T-helper 2 cell (primary cell): ENCODE measurements at regions not wholly inside any gene's neighbourhood (a gene's known extent, or its start where the extent isn't known, plus 50 kb on each side); places are given as distances from the start of the nearest gene placed in this dataset.
"Not testable (repeated sequence)": the region's sequence is repeated elsewhere in the genome, so short reads cannot be mapped to it uniquely, and the experiment has no call there.

ENCODE experiments used
- DNase-seq, 5 experiments: peaks; one replicate each; pipeline versions ENCODE4 v3.0.0 to v3.0.0-alpha.2; 2012 to 2022

DNA sequence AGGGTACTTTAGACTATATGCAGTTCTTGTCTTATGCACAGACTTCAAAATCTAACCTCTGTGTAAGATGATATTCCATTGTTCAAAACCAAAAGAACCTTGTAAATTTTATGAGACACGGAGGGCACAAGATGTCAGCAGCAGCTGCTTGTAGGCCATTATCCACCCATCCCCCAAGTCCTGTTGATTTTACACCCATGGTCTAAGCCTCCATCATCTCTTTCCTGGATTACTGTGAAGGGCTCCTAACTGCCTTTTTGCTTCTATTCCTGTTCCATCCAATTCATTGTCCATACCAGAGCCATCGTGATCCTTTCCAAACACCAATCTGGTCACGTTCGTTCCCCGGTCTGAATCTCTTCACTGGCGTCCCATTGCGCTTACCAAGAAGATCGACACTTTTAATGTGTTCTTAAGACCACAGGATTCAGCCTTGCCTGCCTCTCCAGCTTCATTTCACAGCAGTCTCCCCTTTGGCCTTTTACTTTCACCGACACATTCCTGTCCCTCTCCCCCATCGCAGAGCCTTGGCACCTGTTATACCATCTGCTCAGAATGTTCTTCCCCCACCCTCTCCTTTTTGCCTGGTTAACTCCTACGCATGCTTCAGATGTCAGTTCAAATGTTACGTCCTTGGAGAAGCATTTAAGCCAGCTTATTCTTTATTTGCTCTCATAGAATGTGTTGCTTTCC, 107.3 kb upstream of the POU3F1 start:
- DNase-seq = no peak

DNA sequence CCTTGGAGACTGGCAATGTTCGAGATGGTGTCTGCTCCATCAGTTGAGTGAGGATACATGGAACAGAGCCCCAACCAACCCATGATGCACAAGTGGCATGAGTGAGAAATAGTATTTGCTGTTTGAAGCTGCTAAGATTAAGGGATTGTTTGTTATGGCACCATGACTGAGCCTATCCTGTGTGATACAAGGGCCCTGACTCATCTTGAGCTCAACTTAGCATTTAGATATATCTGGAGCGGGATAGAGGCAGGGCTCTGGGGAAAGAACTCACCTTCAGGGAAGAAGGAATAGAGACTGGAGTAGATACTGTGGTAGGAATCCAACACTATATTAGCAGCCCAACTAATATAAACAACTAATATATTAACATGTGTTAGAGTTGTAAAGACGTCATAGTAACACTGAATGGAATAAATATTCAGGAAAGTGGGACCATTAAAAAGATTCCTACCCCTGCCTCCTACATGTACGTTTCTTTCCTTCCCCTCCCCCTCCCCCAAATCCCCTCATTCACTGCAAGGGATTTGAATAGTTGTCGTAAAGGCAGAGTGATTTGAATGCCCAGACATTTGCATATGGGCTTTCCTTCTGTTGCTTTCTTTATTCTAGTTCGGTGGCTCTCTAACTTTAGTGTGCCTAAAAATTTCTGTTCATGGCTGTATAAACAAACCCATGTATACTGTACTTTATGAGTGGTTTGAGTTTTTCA, 106.6 kb upstream of the POU3F1 start:
- no peak for DNase-seq

DNA sequence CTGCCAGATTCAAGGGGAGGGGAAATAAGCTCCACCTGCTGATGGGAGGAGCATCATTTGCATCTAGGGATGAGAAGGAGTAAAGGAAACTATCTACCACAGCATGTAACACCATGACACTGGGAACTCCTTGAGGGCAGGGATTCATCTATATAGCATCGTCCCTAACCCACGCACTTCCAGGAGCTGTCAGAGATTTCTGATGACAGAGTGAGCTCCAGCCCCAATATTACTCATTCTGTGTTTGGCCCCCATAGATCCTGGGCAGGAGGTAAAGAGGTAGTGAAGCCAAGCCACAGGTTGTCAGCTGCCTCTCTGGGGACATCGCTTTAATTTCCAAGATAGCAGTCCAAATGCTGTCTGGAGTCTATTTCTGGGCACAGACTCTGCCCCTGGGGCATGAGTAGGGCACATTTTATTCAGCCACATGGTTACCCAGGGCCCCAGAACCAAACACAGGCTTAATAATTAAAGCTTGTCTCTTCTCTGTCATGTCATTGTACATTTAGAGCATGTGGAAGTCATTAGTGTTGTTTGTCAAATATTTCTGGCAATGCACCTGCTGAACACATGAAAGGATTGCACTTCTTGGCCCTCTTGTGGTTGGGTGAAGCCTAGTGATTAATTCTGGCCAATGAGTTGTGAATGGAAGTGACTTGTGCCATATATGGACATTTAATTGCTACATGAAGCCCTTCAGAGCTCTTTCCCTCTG, 105.9 kb upstream of the POU3F1 start:
- peak in 1 of 5 experiments; percentile 3 for DNase-seq

DNA sequence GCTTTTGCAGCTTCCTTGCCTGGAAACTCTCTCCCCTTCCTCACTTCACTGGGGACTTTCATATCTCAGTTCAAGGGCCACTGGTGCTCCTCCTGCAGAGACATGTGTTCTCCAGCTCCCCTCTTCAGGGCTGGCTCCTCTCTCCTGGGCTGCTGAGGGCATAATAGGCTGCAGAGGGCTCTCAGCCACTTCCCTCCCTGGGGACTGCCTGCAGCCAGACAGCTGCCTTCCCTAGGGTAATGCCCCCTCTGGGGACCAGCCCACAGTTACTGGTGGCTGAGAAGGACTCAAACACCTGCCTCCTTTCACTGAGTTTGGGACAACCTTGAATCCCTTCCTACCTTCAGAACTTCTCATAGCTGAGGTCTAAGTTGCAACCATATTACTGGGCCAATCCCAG, 104.8 kb upstream of the POU3F1 start:
- DNase-seq = no peak

DNA sequence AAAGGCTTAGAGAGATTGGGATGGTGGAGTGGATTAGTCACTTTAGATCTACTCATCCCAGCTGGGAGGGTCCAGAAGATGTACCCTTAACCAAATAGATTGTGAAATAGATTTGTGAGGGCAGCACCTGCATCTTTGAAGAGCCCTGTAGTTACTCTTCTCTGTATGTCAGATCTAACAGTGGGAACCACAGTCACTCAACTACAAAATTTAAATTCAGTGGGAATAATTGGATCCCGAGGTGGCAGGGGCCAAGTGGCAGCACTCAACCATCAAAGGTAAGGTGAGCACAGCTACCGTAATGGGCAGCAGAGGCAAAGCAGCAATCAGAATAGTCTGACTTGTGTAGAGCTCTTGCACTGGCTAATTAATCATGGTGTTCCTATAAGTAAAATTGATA, 99.5 kb upstream of the POU3F1 start:
- DNase-seq = not testable (repeated sequence)

DNA sequence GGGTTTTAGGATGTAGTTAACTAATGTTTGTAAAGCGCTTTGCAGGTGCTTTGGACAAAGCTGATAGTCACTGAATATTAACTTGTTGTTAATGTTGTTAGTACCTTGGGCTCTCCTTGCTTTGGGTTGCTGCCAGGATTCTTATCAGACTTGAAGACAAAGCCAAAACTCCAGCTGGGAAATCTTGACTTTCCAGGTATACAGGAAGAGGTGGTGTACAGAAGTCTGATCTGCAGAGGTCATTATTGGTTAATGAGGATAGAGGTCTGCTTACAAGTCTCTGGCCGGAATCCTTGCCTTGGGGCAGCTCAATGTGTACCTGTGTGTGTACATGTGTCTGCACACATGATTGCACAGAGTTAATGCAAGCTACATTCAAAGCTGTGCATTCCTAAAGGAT, 96.0 kb upstream of the POU3F1 start:
- DNase-seq = no peak

DNA sequence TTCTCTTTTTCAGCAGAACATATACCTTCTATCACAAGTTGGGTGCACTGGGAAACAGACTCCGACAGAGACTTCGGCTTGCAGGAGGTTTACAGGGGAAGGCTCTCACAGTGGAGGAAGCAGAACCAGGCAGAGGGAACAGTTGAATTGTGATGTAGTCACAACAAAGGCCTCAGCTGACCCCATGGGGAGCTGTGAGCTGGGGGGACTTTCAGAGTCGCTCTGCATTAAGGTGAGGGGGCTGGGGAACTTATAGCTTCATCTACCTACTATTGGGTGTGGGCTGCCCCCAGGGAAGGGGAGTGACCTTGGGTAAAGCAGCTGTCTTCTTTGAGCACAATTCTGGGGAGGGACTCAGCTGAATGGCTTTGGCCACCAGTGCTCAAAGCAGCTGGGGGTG, 94.9 kb upstream of the POU3F1 start:
- no peak for DNase-seq

DNA sequence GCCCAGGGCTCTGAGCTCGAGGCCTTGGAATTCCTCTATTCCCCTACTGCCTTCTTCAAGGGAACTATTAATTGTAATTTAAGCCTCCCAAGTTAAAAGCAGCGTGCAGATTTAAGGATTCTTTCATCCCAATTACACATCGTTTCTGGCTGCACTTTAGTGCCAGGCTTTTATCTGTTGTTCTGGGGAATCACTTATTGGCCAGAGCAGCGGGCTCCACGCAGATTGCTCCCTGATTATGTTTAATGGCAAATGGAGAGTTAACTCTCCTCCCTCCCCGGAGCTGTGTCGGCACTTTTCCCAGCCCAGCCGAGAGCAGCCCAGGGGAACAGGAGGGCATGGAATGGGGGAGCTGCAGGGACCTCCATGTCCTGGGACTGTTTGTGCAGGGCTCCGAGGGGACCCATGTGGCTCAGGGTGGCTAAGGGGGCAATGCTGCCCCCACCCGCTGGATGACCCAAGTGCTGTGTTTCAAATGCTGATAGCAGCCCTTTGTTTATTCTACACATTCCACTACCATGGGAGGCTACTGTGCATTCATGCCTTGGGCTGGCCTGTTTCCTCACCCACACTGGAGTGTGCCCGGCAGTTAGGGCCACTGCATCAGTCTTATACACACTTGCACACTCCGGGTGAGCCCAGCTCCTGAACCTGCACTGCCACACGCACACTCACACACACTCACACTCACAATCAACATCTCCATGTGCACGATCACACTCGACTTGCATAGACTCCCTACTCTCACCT, 93.3 kb upstream of the POU3F1 start:
- DNase-seq = no peak

DNA sequence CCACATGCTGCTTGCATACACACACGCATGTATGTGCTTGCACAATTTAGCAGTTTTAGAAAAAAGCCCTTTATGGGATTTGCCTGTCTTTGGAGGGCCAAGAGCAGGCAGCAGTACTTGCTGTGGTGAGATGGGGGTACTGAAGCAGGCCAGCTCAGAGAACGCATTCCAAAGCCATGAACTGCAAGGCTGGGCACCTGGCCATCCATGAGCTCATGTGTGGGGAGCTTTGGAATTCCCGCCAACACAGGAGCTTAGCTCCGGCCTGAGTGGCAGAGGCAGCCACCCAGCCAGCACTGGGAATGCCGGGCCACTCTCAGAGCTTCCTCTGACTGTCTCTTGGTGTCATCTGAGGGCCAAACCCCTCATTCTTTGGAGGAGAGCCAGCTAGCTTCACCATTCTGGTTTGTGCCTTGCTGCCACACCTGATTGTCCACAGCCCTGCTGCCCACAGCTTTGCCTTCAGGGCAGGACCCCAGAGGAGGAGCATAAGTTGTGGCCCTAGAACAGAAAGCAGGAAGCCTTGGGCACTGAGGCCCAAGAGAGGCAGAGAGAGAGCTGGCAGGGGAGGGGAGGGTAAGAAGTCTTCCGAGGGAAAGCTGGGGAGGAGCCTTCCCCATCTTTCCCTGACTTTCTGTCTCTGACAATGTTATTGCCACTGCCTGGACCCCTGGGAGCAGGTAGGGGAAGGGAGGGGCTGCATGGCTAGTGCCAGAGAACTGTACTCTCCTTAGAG, 92.1 kb upstream of the POU3F1 start:
- DNase-seq = no peak

DNA sequence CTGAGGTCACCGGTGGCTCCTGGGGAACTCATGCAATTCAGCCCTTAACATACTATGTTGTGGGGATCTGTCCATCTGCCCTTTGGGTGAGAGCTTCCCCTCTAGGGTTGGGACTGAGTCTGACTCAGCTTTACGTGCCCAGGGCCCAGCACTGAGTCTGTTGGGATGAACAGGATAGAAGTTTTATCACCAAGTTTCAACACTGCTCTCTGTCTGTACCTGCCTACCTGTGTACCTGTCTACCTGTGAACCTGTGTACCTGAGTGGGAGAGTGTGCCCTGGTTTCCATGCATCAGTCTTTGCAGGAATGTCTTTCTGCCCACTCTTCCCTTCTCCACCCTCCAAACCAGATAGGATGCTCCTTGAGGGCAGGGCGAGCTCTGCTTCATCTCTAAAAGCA, 90.6 kb upstream of the POU3F1 start:
- DNase-seq = no peak

DNA sequence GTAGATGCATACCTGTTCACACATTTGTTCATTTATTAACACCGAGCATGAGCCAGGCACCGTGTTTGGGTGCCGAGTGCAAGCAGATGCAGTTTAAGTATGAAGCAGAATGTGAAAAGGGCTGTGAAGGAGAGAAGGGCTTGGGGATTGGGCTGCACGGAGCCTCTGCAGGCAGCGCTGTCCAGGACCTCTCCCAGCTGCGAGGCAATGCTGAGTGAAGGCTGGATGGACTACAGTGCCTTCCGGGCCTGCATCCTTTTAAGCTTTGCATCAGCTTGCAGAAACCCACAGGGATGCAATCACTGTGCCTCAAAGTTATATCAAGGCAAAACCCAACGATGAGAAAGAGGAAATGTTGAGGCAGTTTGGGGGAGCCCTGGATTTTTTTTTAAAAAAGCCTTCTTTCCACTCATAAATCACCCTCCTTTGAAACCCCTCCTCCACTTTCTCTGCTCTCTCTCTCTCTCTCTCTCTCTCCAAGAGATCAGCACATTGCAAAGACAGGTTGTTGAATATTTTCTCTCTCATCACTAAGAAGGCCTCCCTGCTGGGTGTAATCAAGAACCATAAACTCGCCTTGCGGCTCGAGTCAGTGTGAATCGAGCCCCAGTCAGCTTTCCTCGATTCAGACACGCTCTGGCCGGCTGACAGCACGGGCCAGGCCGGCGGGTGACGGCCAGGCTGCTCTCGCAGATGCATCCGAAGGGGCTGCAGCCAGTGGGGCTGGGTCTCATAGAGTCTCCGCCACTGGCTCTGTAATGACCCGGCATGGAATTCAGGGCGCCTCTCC, 89.2 kb upstream of the POU3F1 start:
- no peak for DNase-seq

DNA sequence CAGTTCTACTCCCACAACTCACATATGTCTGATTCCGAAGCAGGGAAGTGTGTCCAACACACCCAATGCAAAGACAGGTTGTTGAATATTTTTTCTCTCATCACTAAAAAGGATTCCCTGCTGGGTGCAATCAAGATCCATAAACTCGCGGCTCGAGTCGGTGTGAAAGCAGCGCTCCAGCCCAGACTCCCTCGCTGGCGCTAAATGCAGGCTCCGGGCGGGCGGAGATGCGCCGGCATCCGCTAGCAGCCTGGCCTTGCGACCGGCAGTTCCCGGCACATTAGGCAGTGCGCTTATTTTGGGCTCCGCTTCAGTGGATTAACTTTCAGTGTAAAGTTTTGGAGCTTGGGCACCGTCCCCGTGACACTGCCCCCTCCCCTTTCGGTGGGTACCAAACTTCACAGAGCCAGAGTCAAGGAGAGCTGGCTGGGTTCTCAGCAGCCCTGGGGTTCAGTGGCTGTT, 87.7 kb upstream of the POU3F1 start:
- DNase-seq = no peak

DNA sequence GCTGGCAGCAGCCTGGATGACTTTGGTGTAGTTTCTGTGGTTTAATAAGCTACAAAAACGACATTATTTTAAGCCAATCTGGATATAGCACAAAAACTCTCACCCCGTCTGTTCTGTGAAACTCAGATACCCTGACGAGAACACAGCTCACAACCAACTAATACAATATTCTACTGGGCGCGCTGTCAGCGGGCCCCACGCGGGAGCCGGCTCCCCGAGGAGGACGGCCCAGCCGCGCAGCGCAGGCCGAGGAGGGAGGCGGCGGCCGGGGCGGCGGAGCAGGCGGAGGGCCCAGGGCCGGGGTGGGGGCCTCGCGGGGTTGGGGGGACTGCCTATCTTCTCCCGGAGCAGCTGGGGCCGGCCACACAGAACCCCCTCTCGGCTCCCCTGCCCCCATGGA, 87.2 kb upstream of the POU3F1 start:
- DNase-seq = no peak

DNA sequence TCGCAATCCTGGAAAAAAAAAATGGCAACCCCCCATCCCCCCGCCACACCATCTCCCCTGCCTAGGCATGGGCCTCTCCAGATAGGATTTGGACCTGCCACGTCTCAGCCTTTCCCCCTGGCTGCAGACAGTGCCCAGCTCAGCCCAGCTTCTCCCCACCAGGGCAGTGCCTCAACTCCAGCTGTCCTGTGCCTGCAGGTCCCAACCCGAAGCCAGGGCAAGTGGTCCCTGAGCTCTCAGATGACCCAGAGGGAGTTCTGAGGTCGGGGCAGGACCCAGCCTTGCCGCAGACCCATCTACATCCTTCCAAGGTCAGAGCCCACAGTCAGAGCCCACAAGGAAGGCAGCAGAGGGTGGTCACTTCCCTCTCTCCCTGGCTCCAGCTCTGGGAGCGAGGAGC, 86.7 kb upstream of the POU3F1 start:
- no peak for DNase-seq

DNA sequence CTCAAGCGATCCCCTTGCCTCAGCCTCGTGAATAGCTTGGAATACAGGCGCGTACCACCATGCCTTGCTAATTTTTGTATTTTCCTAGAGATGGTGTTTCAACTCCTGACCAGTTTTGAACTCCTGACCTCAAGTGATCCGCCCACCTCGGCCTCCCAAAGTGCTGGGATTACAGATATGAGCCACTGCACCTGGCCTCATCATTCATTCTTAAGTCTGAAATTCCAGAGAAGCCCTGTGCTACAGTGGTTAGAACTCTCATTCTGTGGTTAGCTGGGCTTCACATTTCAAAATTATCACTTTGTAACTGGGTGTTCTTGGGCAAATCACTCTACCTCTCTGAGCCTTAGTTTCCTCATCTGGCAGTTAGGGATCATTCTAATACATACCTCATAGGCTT, 86.1 kb upstream of the POU3F1 start:
- no peak for DNase-seq

DNA sequence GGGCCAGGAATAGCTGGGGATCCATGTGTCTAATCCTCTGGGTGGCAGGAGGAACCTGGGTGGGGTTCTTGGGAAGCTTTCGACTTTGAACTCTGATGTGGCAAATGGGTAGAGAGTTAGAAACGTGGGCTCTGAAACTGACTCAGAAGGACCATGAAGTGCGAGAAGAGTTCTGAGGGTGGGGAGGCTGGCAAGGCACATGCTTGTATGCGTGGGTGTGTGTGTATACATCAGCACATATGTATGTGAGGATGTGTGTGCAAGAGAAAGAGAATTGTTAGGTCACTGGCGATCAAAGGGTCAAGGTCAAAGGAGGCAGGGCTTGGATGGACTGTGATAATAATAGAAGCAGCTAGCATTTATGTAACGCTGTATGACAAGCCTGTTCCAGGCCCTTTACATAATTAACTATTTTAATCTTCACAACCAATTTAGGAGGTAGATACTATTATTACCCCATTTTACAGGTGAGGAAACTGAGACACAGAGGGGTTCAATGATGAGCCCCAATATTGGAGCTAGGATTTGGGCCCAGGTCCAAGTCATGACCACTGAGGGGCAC, 84.5 kb upstream of the POU3F1 start:
- DNase-seq = no peak

DNA sequence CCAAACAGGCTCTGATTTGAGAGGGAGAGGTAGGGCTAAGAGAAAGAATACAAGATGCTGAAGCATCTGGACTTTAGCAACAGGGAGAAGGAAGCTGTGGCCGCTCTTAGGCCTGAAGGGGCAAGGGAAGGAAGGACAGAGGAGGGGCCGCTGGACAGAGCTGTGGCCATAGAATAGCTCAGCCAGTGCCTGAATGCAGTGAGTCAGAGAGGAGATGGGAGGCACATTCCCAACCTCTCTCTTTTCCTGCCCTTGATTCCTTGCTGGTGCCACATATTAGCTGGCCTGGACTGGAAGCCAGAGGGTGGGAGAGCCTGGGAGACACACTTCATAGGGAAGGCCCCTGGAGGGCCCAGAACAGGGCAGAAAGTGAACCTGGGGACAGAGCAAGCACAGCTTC, 83.4 kb upstream of the POU3F1 start:
- no peak for DNase-seq

DNA sequence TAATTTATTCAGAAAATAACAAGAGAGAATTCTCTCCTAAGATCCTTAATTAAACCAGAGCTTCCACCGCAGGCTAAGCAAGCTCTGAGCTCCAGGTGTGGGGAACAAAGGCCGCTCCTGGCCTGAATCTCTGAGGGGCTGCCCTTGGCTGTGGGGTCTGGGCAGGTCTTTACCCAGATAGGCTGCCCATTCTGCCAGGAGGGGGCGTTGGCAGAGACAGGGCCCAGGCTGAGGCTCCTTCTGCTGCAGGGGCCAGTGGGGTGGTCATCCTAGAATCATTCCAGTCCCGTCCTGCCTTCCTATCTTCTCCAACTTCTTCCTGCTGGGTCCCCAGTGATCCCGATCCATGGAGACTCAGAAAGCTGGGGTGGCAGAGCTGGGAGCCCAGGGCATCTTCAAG, 82.9 kb upstream of the POU3F1 start:
- DNase-seq = no peak

DNA sequence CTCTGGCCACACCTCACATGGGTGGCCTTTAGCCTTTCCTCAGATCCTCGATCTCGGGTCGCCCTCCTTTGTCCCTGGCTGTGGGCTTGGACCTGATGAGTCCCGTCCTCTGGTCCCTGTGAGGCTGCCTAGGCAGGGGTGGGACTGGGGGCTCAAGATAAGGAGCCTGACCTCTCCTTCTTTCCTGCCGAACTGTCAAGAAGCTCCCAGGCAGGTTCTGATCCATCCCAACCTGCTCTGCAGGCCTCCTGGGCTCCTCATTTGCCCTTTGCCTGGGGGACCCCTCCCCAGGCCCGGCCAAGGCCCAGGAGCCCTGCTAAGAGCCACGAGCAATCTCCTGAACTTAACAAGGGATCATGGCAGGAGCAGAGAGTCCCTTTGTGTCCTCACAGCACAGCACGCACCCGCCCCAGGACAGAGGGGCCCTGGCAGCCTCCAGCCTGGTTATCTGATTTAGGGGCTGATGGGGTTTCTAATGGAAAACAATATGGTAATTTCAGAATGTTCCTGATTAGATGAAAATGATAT, 82.4 kb upstream of the POU3F1 start:
- no peak for DNase-seq

DNA sequence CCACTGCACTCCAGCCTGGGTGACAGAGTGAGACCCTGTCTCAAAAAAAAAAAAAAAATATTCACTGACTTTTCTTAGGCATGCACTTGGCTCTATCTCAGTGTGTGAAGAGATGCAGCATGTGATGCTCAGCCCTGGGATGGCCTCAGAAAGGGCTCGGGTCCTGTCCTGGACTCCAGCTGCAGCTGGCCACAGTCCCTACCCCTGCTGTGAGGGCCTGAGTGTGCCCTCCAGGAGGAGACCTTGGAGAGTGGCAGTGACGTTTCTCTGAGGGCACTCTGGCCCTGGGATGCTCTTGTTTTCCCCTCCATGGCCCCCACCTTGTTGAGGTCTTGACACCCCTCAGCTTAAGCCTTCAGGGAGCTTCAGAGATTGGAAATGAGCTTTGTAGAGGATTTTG, 81.9 kb upstream of the POU3F1 start:
- DNase-seq = no peak

DNA sequence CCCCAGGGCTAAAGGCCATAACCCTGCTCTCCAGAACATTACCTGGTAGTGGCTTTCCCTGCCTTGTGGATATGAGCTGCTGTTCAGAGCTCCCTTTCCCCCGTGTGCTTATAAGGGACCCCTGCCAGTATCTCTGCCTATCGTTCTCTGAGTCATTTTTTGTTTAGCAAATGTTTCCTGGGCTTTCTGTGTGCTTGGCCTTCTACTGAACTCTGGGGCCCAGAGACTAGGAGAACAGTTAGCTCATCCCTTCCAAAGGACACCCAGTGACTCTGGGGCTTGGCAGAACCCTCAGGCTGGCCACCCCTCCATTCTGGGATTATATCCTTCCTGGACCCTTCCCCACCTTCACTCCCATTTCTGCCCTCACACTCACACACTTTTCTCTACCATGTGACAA, 80.8 kb upstream of the POU3F1 start:
- no peak for DNase-seq
